A673 (cell line): ENCODE measurements at regions not wholly inside any gene's neighbourhood (a gene's known extent, or its start where the extent isn't known, plus 50 kb on each side); places are given as distances from the start of the nearest gene placed in this dataset.
A peak's percentile ranks its signal among the peaks of the same experiment; 100 is the strongest.

Source experiments
- BruUV-seq: library from RNA; stranded (reverse); fragments of 400-500 nt; replicated peaks from 2 replicates; lab custom pipeline; 2021; lab: Mats Ljungman, UMichigan
- CTCF ChIA-PET: fragments of 300-600 bp; sonication (Branson Sonifier 250); formaldehyde crosslinking; loops from one replicate; lab custom pipeline; 2022; ENCODE audit warnings: antibody characterized with exemption; lab: Charles Lee
- POLR2A ChIA-PET: fragments of 300-600 bp; sonication (Branson Sonifier 250); formaldehyde crosslinking; loops from one replicate; lab custom pipeline; 2022; ENCODE audit warnings: antibody characterized with exemption; ENCODE audit not compliant: low non-redundant PET; lab: Charles Lee
- DNase-seq: peaks from one replicate; pipeline ENCODE4 v3.0.0-alpha.2; 2015; ENCODE audit warnings: low spot score
- H3K27ac ChIP-seq: fragments of 200-600 bp; sonication (generic); 2 replicates; pipeline ENCODE4 v1.5.1; 2016; ENCODE audit warnings: mixed run types, low read depth, mild to moderate bottlenecking, mixed read lengths, antibody characterized with exemption, low read length; ENCODE audit not compliant: poor library complexity, severe bottlenecking
- H3K27me3 ChIP-seq: fragments of 200-600 bp; sonication (generic); replicated peaks from 2 replicates; pipeline ENCODE4 v1.6.1; 2017; ENCODE audit warnings: mixed run types, low read depth, mild to moderate bottlenecking, mixed read lengths, antibody characterized with exemption, low read length; ENCODE audit not compliant: insufficient read depth, poor library complexity
- H3K36me3 ChIP-seq: fragments of 200-600 bp; sonication (generic); 2 replicates; pipeline ENCODE4 v1.6.1; 2016; ENCODE audit warnings: mixed run types, mild to moderate bottlenecking, mixed read lengths, antibody characterized with exemption, low read length; ENCODE audit not compliant: insufficient read depth, poor library complexity, severe bottlenecking
- H3K4me1 ChIP-seq: fragments of 200-600 bp; sonication (generic); 2 replicates; pipeline ENCODE4 v1.6.1; 2017; ENCODE audit warnings: mixed run types, mild to moderate bottlenecking, mixed read lengths, antibody characterized with exemption, low read length; ENCODE audit not compliant: insufficient read depth, poor library complexity, severe bottlenecking
- H3K4me3 ChIP-seq: fragments of 200-600 bp; sonication (generic); 2 replicates; pipeline ENCODE4 v1.5.1; 2016; ENCODE audit warnings: low read depth, mixed run types, mild to moderate bottlenecking, mixed read lengths, low read length; ENCODE audit not compliant: poor library complexity, severe bottlenecking
- H3K9me3 ChIP-seq: fragments of 200-600 bp; sonication (generic); 2 replicates; pipeline ENCODE4 v1.6.1; 2016; ENCODE audit warnings: mixed run types, low read depth, mild to moderate bottlenecking, mixed read lengths, antibody characterized with exemption, low read length; ENCODE audit not compliant: poor library complexity, severe bottlenecking
- CTCF ChIP-seq: fragments of 300-800, 200-600 bp; sonication (generic); conservative IDR thresholded peaks from 2 replicates; pipeline ENCODE4 v1.5.1; 2017; ENCODE audit warnings: low read depth, mild to moderate bottlenecking, antibody characterized with exemption, low read length, moderate library complexity, mixed read lengths
- EZH2 ChIP-seq: fragments of 200-600 bp; sonication (generic); IDR thresholded peaks from 2 replicates; pipeline ENCODE4 v1.6.1; 2017; ENCODE audit warnings: borderline replicate concordance, low read depth, mild to moderate bottlenecking, mixed read lengths, antibody characterized with exemption, low read length; ENCODE audit not compliant: poor library complexity, severe bottlenecking
- intact Hi-C: fragments of 100-400 bp; cut with micrococcal nuclease; formaldehyde crosslinking; loops from one replicate; pipeline ENCODE4 v1.10.0; 2022; ENCODE audit not compliant: unreplicated experiment

- no peaks in the 10 kb centered on the region for H3K36me3 ChIP-seq
- ChIA-PET POLR2A (no interaction called here), CTCF (interaction anchor here (0.6 to 0.7 kb wide), 3 partner anchors 8 to 240 kb away, joined by 3 to 7 read pairs (median 4); no protein-coding TSS in a partner anchor)
- H3K27me3 ChIP-seq, result no peaks in the 10 kb centered on the region
- peaks cover 8% of the 10 kb centered on the region for H3K4me1 ChIP-seq
- intact Hi-C loops, result no loop called here
- no TSS peak for BruUV-seq
- no peak overlapping the region for H3K27ac ChIP-seq
- no peaks in the 10 kb centered on the region for H3K9me3 ChIP-seq
- H3K4me3 ChIP-seq, result no peak overlapping the region
- TF ChIP-seq CTCF (no peak), EZH2 (no peak)
- DNase-seq, result no peak
Observed at GRCh38 chr16:85476389-85476788, 136.7 kb upstream of the GSE1 start.

GRCh38 chr16:85477801-85478363 lies 135.2 kb upstream of the GSE1 start:
- no peak overlapping the region for H3K4me3 ChIP-seq
- H3K9me3 ChIP-seq, result no peaks in the 10 kb centered on the region
- intact Hi-C loops, result no loop called here
- no peaks in the 10 kb centered on the region for H3K27me3 ChIP-seq
- TF ChIP-seq EZH2 (no peak), CTCF (no peak)
- no peak for DNase-seq
- H3K36me3 ChIP-seq, result no peaks in the 10 kb centered on the region
- peaks cover 8% of the 10 kb centered on the region for H3K4me1 ChIP-seq
- BruUV-seq, result no TSS peak
- H3K27ac ChIP-seq, result no peak overlapping the region
- ChIA-PET POLR2A (no interaction called here), CTCF (no interaction called here)

GRCh38 chr16:85479972-85480726 lies 133.0 kb upstream of the GSE1 start:
- peak; percentile 46 for TF ChIP-seq CTCF
- TF ChIP-seq EZH2, result no peak
- Histone ChIP-seq H3K27me3 (no peaks in the 10 kb centered on the region), H3K4me3 (no peak overlapping the region), H3K36me3 (no peaks in the 10 kb centered on the region), H3K27ac (no peak overlapping the region), H3K9me3 (no peaks in the 10 kb centered on the region), H3K4me1 (peaks cover 8% of the 10 kb centered on the region)
- BruUV-seq, result no TSS peak
- intact Hi-C loops, result no loop called here
- DNase-seq, result peak; percentile 58
- POLR2A ChIA-PET, result no interaction called here
- CTCF ChIA-PET, result no interaction called here
